HG02852 (cell line): ENCODE measurements at regions not wholly inside any gene's neighbourhood (a gene's known extent, or its start where the extent isn't known, plus 50 kb on each side); places are given as distances from the start of the nearest gene placed in this dataset.

Experiments used
- ATAC-seq: cut with Tn5 transposase; IDR thresholded peaks from one replicate; pipeline ENCODE4 v1.9.1; 2021; ENCODE audit warnings: mild to moderate bottlenecking, moderate library complexity; ENCODE audit not compliant: unreplicated experiment

DNA sequence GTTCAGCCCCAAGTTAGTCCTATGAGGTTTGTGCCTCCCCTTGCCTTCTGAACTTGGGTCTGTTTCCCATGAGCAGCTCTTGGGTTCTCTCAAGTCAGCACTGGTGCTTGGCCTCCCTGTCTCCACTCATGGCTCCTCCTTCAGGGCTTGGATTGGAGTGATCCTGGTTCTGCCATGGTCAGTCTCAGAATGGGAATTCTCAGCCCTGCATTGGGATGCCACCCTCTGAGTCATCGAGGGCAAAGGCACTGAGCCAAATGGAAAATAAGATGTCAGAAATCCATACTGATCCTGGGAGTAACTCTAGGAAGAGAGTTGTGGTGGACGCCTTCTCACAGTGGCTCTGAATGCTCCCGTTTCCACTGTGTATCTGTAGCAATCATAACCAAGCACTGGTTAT lies 233.4 kb upstream of the HABP2 start:
- ATAC-seq = no peak

GRCh38 chr10:113320211-113320610 lies 232.6 kb upstream of the HABP2 start:
- ATAC-seq = no peak

GRCh38 chr10:113320987-113321386 lies 231.9 kb upstream of the HABP2 start:
- no peak for ATAC-seq

DNA sequence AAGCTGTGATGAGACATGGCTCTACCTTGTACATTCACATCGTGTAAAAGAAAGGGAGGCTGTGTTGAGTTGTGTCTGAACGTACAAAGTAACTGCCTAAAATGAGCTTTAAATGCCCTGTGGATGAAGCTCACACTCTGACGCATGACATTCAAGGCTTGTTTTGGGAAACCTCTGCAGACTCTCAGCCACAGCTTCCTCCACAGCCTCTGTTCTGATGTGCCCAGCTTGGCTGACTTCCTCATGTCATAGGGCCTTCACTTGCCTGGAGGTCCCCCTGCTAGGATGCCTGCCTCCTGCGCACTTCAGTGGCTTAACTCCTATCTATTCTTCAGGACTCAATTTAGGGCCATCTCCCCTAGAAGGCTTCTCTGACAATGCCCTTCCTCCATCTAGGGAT lies 230.0 kb upstream of the HABP2 start:
- ATAC-seq = no peak

GRCh38 chr10:113323985-113324384 lies 228.9 kb upstream of the HABP2 start:
- ATAC-seq = no peak

GRCh38 chr10:113326160-113327111 lies 226.4 kb upstream of the HABP2 start:
- peak; percentile 87 for ATAC-seq

GRCh38 chr10:113329121-113329596 lies 223.7 kb upstream of the HABP2 start:
- ATAC-seq = no peak

DNA sequence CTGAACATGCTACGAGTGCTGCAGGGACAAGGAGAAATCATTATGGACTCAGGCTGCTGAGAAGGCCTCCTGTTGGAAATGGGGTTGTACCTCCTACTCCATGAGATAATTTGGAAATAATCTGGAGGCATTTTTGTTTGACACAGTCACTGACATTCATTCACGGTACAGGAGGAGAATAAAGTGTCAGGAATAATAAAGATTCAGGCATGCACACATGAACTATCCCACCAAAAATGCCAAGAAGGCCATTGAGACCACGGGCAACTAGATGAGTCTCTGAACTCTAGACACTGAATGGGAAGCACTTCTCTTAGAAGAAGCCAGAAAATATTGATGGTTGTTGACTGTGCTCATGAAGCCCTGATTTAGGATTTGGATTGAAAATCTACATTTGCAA lies 220.9 kb upstream of the HABP2 start:
- no peak for ATAC-seq

GRCh38 chr10:113333313-113333712 lies 219.5 kb upstream of the HABP2 start:
- no peak for ATAC-seq

DNA sequence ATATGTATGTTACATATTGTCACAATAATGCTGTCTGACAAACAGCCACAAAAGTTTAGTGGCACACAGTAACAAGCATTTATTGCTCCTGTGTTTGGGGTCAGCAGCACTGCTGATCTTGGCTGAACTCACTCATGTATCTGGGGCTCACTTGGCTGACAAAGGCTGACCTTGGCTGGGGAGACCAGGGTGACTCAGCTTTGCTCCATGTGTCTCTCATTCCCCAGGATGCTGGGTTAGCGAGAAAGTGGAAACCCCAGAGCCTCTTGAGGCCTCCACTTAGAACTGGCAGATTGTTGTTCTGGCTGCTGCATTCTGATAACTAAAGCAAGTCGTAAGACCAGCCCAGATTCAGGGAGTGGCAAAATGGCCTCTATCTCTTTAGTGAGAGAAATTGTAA lies 217.3 kb upstream of the HABP2 start:
- no peak for ATAC-seq

DNA sequence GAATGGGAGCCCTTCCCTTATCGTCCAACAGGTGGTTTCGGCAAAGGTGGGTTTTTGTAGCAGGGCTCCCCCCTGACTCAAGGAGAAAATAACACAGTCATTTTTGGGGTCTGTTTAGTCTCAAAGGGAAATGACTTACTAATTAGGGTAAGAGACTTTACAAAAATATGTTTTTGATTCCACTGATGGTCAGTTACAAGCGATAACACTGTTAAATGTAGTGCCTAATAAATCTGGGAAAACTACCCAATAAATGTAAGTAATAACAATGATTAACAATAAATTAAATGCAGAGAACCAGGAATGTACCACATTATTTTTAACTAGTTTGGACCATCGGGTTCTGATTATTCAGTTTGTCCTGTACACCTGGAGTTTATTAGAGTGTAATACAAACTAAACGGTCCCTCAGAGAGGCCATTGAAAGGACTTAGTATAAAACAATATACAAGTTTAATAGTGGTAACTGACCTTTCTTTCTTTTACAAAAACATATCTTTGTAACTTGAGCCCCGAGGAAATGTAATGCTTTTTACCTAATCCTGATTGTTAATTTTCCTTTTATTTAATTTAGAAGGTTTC lies 216.2 kb upstream of the HABP2 start:
- no peak for ATAC-seq

DNA sequence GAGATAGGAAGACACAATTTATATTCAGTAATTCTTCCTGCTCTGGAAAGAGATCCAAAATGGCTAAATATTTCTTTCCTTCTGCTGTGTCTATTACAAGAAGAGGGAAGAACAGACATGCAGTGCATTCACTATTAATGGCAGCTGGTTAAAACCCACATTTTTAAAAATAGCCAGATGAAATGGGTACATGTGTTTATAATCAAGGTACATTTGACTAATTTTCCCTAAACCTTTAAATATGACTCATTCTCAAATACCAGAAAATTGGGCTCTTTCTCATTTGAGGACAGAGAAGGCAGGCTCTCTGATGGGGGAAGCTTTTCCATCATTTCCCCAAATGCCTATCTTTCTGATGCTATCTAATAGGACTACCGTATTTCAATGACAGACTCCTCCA lies 215.7 kb upstream of the HABP2 start:
- no peak for ATAC-seq

- ATAC-seq = no peak
Observed at GRCh38 chr10:113339121-113339520, 213.7 kb upstream of the HABP2 start.

- no peak for ATAC-seq
Observed at GRCh38 chr10:113340282-113340681, 212.6 kb upstream of the HABP2 start.

DNA sequence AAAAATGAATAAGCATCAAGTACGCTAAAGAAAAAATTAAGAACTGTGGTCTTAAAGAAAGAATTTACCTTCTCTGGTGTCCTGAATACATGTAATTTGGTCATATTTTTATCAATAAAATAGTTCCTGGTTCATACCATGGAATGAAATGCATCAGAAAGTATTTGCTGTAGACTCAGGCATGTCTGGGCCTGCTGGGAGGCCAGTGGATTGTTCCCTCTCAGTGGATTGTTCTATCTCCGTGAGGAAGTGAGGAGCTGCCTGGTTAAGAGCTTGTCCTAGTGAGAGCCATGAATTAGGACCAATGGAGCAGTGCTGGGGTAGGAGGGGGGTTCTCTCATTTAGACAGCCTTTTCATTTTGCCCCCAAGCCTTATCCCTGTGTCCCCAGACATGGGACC lies 211.7 kb upstream of the HABP2 start:
- ATAC-seq = no peak

DNA sequence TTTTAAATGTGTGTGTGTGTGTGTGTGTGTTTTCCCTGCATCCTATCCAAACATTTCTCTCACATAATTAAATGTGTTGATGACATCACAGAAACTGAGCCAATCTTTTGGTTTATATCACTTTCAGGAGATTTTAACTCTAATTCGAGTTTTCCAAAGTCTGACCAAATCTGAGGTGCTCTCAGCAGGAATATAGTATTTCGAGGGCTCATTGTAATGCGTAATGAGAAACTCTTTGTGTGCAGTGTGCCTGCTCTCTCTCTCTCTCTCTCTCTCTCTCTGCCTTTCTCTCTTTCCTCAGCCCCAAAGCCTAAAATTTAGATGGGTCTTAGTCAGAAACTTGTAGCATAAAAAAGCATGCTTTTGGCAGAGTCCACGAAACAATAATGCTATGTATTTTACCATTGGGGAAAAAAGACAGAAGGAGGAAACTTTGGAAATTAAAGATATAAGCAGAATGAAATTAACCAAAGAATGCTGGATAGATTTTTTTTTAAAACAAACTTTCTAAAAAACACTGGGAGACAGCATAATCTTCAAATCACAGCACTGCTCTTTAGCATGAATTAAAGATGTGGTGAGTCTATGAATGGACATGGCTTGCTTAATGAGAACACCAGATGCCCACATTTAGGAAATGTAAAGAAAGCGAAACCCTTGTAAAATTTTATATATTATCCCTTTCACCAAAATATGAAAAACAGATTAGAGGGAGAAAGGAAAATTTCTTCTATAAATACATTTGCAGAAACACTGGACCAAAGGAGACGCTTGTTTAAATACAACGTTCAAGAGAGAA lies 206.8 kb upstream of the HABP2 start:
- no peak for ATAC-seq

DNA sequence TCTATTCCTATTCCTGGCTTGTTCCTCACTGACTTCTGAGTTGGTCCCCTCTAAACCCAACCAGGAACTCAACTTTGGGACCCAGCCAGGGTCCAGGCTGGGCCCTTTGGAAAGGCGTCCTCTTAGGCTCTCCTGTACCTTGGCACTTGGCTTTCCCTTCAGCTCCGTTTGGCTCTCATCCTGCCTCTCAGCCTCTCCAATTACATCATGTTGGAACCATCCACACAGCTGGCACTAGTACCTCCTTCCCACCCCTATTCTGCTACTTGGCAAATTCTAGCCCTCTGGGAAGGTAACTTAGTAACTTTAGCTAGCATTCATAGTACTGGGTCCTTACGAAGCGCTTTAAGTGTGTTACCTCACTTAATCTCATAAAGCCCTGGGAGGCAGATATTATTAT lies 205.3 kb upstream of the HABP2 start:
- ATAC-seq = no peak

DNA sequence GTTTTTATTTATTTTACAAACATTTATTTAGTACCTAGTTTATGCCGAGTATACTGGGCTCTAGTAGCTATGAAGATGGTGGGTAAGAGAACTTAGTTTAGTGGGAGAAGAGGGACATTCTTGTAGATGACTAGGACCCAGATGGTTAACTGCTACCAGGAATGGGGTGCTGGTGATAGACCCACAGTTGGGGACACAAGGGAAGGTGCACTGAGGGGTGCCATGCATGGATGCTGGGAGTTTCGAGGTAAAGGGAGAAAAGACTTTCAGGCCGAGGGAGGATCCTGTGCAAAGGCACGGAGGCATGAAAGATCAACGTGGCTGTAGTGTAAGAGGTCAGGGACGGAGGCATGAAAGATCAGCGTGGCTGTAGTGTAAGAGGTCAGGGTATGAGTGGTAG lies 204.2 kb upstream of the HABP2 start:
- ATAC-seq = no peak

DNA sequence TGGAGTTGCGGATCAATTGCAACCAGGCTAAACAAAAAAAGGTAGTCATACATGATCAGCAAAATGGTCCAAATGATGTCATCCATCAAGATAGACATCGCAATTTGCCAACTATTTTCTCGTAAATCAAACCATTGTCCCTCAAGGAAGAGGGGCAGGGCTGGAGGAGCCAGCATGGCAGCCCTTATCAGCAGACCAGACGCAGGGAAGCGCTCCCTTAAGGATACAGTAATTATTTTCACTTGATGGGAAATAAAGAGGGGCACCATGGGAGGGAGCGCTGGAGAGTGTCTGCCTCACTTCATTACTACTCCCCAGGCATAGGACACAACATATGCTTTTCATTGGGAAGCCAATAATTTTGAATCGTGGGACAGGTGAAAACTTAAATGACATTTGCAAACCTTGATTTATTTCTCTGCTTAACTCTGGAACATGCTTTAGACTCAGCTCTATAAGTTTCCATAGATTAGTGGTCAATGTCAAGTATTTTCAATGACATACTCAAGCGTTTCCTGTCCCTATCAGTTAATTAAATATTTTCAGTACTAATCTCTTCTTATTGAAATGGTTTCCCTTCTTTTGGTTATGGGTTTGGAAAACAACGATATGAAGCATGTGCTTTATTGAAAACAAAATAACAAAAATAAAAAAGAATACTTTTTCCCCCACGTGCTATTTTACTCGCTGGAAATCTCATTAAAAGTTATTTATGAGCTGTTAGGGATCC lies 202.4 kb upstream of the HABP2 start:
- no peak for ATAC-seq

DNA sequence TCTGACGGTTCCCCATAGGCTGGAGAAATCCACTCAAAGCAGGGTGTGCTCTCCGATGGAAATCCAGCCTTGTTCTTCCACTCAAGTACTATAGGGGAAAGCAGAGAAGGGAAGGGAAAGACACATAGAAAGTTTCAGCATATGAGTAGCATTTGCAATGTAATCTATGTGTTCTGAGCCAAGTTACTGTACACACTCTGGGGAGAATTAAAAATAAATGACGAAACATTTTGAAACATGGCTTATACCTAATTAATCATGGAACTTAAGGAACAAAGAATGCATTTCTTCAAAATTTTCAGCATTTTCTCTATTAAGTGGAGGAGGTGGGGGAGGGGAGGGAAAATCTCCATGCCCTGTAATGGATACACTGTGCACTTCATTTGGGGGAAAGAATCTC lies 198.1 kb upstream of the HABP2 start:
- no peak for ATAC-seq
